HEK293T (cell line): ENCODE measurements at regions not wholly inside any gene's neighbourhood (a gene's known extent, or its start where the extent isn't known, plus 50 kb on each side); places are given as distances from the start of the nearest gene placed in this dataset.

Experiments
- ARNT ChIP-seq: fragments of 450-650 bp; IDR thresholded peaks from 2 replicates; pipeline ENCODE4 v1.6.1; 2017; ENCODE audit warnings: mild to moderate bottlenecking
- HDGF ChIP-seq: fragments of 450-650 bp; IDR thresholded peaks from 2 replicates; pipeline ENCODE4 v1.6.1; 2017; ENCODE audit warnings: antibody characterized with exemption, borderline replicate concordance
- SP1 ChIP-seq: fragments of 450-650 bp; IDR thresholded peaks from 2 replicates; pipeline ENCODE4 v1.6.1; 2017

DNA sequence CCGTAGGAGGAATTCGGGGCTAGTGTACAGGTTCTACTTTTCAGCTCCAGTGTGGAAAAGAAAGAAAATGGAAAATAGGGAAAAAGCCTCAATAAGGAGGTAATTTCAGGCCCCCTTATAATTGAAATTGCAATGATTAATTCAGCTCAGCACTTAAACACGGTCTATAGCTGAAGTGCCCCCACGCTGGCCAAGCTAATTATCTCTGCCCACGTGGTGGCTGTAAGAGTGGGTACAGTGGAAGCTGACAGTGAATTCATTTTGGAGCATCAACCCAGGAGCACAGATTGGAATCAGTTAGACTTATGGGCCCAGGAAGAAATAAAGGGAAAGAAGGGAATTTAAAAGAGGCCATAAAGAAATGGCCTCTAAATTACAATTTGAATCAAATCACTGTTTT, 631.1 kb upstream of the CPEB2 start:
- TF ChIP-seq ARNT = no peak
- no peak for TF ChIP-seq HDGF
- TF ChIP-seq SP1 = no peak
